COR-L47 (cell line): ENCODE measurements at regions not wholly inside any gene's neighbourhood (a gene's known extent, or its start where the extent isn't known, plus 50 kb on each side); places are given as distances from the start of the nearest gene placed in this dataset.
"Not testable (repeated sequence)": the region's sequence is repeated elsewhere in the genome, so short reads cannot be mapped to it uniquely, and the experiment has no call there.

ENCODE experiments used
- DNase-seq: peaks from one replicate; lab custom pipeline; 2025; lab: John Stamatoyannopoulos, UW

GRCh38 chr12:88368077-88368476, 212.2 kb downstream of the KITLG start:
- DNase-seq, result not testable (repeated sequence)

GRCh38 chr12:88371416-88372183, 208.7 kb downstream of the KITLG start:
- DNase-seq, result no peak

- no peak for DNase-seq
Measured at GRCh38 chr12:88375306-88376305, 204.7 kb downstream of the KITLG start.

- DNase-seq, result no peak
Measured at GRCh38 chr12:88377973-88378372, 202.3 kb downstream of the KITLG start.

- no peak for DNase-seq
Measured at GRCh38 chr12:88381466-88381865, 198.8 kb downstream of the KITLG start.

- DNase-seq, result no peak
Measured at GRCh38 chr12:88383405-88383804, 196.9 kb downstream of the KITLG start.

- DNase-seq, result no peak
Measured at GRCh38 chr12:88388566-88389540, 191.4 kb downstream of the KITLG start.

- DNase-seq, result no peak
Measured at GRCh38 chr12:88390811-88391210, 189.5 kb downstream of the KITLG start.

GRCh38 chr12:88391556-88391955, 188.7 kb downstream of the KITLG start:
- DNase-seq, result no peak

- DNase-seq, result peak; percentile 6
Measured at GRCh38 chr12:88393017-88393767, 187.1 kb downstream of the KITLG start.

- no peak for DNase-seq
Measured at GRCh38 chr12:88398031-88398430, 182.2 kb downstream of the KITLG start.

- no peak for DNase-seq
Measured at GRCh38 chr12:88399811-88400210, 180.5 kb downstream of the KITLG start.

- DNase-seq, result no peak
Measured at GRCh38 chr12:88400302-88400701, 180.0 kb downstream of the KITLG start.

GRCh38 chr12:88401155-88401554, 179.1 kb downstream of the KITLG start:
- no peak for DNase-seq

GRCh38 chr12:88406905-88407304, 173.4 kb downstream of the KITLG start:
- no peak for DNase-seq

GRCh38 chr12:88408823-88409222, 171.4 kb downstream of the KITLG start:
- DNase-seq, result no peak

GRCh38 chr12:88409257-88409656, 171.0 kb downstream of the KITLG start:
- DNase-seq, result no peak

- no peak for DNase-seq
Measured at GRCh38 chr12:88411689-88412088, 168.6 kb downstream of the KITLG start.

- DNase-seq, result no peak
Measured at GRCh38 chr12:88413646-88414045, 166.6 kb downstream of the KITLG start.

- DNase-seq, result no peak
Measured at GRCh38 chr12:88416155-88416554, 164.1 kb downstream of the KITLG start.

GRCh38 chr12:88416786-88417185, 163.5 kb downstream of the KITLG start:
- no peak for DNase-seq
